ENCODE measurements at regions not wholly inside any gene's neighbourhood (a gene's known extent, or its start where the extent isn't known, plus 50 kb on each side); places are given as distances from the start of the nearest gene placed in this dataset.

DNA sequence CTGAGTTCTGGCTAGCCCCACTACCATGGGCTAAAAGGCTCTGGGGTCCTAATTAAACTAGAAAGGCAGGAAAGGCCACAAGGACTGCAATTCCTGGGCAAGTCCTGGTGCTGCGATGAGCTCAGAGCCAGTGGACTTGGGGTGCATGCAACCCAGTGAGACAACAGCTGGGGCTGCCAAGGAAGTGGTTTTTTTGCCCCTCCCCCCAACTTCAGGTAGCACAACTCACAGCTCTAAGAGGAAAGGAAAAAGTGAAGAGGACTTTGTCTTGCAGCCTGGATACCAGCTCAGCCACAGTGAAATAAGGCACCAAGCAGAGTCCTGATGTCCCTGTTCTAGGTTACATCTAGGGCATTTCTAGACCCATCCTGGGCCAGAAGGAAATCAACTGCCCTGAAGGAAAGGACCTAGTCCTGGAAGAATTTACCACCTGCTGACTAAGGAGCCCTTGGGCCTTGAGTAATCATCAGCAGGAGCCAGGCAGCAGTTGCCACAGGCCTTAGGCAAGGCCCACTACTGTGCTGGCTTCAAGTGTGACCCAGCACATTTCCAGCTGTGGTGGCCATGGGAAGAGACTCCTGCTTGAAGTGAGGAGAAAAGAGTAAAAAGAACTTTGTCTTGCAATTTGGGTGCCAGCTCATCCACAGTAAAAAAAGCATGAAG, 358.4 kb downstream of the BTBD3 start:
- DNase-seq: no peak

- DNase-seq: no peak
Measured at GRCh38 chr20:12287575-12287974, 369.9 kb downstream of the BTBD3 start.

DNA sequence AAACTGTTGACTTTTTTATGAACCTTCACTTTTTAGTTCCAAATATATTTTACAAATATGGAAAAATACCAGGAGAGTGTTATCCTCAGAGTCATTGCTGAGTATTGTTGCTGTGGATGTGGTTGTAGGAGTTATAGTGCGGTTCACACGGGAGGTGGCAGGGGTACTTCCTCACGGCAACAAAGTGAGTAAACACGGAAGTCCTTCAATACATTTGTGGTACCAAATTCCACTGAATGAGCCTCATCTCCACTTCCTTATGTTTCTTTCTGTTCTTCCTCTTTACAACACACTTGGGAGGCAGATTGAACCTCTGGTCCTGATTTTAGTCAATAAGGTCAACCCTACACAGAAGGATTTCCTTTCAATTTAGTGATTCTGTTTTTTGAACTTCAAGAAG, 371.8 kb downstream of the BTBD3 start:
- no peak for DNase-seq

DNA sequence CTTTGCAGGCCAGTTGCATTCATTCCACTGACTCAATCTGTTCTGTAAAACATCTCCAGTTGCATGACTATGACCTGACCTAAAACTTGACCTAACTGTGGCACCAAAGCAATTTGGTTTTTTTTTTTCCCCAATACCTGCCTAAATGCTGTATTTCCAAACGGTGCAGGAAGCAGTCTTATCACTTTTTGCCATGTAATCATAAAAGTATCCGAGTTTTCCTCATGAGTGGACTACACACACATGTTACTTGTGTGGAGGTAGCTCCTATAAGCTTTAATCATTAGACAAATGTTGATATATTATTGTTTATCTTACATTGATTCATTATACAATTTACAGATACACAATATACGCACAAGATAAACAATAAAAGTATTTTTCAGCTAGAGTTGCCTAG, 373.7 kb downstream of the BTBD3 start:
- DNase-seq: no peak

DNA sequence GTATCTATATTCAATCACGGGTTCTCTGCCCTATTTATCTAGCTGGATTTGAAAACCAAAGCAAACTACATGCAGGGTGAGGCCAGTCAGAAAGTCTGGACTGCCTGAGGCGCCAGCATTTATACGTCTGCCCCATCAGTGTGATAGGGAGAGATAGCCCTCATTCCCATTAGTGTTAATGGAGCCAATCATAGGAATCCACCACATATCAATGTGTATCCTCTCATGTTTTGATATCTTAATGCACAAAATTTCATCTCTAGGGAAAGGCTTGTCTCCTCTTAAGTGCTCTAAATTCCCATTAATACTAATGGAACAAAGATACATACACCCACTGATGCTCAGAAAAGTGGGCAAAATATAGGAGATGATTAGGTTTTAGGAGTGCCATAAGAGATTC, 376.2 kb downstream of the BTBD3 start:
- DNase-seq: no peak

GRCh38 chr20:12294678-12295077, 377.0 kb downstream of the BTBD3 start:
- DNase-seq: no peak

DNA sequence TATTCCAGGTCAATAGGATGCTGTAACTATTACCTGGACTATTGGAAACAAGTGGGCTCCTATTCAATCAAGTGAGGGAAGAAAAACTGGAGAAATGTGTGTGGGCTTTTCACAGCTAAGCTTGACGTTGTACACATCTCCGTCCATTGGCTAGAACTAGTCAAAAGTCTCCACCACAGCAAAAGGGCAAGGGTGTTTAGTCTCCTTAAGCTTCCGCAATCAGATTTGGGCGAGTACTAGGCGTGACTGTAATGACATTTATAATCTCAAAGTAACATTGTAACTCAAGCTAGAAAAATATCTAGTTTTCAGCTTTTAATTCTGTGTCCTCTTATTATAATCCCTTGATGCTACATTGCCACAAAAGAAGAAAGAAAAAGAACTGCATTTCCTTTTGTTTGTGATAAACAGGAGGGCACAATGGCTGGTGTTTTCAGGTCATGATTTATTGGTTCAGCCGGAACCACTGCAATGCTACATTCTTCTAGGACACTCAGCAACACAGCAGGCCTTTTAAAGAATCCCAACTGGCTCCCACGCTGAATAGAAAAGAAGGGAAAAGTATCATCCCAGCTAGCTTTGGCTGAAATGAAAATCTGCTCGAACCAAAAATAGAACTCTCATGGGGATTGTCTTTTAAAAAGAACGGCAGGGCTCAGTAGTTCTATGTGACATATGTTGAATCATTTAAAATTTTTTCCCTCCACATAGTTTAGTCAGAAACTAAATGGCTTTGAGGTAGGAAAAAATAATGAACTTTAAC, 387.7 kb downstream of the BTBD3 start:
- no peak for DNase-seq

GRCh38 chr20:12306107-12306506, 388.4 kb downstream of the BTBD3 start:
- no peak for DNase-seq

- DNase-seq: no peak
Measured at GRCh38 chr20:12311094-12311865, 393.6 kb downstream of the BTBD3 start.

- no peak for DNase-seq
Measured at GRCh38 chr20:12315652-12316051, 398.0 kb downstream of the BTBD3 start.

GRCh38 chr20:12316794-12317193, 399.1 kb downstream of the BTBD3 start:
- DNase-seq: no peak

DNA sequence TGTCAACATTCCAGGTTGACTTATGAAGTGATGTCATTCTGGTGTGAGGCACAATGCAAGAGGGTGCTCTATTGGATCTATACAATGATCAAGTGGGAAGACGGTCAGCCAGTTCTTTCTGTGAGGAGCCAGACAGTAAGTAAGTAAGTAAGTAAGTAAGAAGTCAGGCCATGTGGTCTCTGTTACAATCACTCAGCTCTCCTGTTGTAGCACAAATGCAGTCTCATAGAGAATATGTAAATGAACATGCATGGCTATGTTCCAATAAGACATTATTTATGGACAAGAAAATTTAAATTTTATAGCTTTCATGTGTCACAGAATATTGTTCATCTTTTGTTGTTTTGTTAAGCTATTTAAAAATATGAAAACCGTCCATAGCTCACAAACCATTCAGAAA, 399.7 kb downstream of the BTBD3 start:
- DNase-seq: no peak

- DNase-seq: no peak
Measured at GRCh38 chr20:12318043-12318442, 400.4 kb downstream of the BTBD3 start.

DNA sequence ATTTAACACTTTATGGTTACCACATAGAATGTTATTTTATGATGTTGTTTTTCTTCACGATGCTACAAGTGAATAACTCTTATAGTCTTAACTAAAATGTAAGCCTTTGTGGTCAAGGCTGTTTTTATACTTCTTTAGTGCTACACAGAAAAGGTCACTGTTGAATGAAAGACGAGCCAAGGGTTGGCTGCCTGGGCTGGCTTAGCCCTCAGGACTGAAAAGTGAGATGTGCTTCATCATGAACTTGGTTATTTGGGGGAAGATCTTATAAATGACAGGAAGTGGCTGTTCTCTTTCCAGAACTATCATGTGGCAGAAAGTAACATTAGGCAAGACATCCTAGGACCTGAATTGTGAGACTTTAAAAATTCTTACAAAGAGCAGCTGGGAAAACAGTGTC, 404.0 kb downstream of the BTBD3 start:
- DNase-seq: no peak

- no peak for DNase-seq
Measured at GRCh38 chr20:12327205-12327604, 409.5 kb downstream of the BTBD3 start.

GRCh38 chr20:12331236-12331635, 413.5 kb downstream of the BTBD3 start:
- no peak for DNase-seq

DNA sequence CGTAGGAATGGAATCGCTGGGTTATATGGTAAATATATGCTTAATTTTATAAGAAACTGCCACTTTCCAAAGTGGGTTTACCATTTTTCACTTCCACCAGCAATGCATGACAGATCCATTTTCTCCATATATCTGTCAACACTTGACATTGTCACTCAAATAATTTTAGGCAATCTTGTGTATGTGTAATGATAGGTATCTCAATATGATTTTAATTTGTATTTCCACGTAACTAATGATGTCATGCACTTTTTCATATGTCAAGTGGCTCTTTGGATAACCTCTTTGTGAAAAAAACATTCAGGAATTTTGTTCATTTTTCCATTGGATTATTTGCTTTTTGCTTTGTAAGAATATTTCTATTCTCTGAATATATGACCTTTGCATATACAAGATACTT, 419.9 kb downstream of the BTBD3 start:
- no peak for DNase-seq

GRCh38 chr20:12345978-12346377, 428.3 kb downstream of the BTBD3 start:
- DNase-seq: no peak

DNA sequence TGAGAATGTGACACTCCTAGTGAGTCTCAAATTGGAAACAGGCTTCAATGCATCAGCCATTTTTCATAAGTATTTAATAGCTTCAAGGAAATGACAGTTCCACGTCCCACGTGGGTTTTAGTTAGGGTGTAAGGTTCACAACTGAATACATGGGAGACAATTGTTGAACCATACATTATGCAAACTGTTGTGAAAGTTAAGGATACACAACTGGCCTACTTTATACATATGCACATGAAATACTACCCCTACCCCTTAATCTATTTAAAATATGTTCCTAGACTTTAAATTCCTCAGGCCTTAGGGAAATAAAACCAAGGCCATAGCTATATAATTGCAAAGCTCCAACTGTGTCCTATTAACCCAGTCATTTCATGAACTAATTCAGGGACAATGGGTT, 436.1 kb downstream of the BTBD3 start:
- DNase-seq: no peak

DNA sequence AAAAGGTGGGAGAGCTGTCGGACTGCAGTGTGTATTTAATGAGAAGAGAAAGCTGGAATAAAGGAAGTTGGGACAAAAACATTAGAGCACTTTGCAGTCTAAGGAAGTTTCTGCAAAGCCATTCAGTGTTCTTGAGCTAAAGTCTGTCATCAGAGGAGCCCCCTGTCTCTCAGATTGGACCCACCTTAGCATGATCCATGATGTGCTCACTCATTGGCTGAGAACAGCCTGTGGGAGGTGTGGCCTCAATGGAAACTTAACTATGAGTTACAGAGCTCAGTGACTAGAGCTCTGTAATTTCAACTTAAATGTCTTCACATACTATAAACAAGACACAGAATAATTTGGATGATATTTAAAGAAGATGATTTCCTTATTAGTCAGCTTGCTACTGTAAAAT, 437.0 kb downstream of the BTBD3 start:
- DNase-seq: no peak

GRCh38 chr20:12355185-12355584, 437.5 kb downstream of the BTBD3 start:
- no peak for DNase-seq

- no peak for DNase-seq
Measured at GRCh38 chr20:12358006-12358654, 440.4 kb downstream of the BTBD3 start.

- no peak for DNase-seq
Measured at GRCh38 chr20:12358655-12359009, 440.9 kb downstream of the BTBD3 start.

All from right kidney (tissue), 1 donor.